Testis (tissue), 2 donors: ENCODE measurements at regions not wholly inside any gene's neighbourhood (a gene's known extent, or its start where the extent isn't known, plus 50 kb on each side); places are given as distances from the start of the nearest gene placed in this dataset.

Experiments
- CTCF ChIP-seq, 3 experiments: fragments of 450-650 bp in 2 of 3; fragments of 200-600 bp in 1 of 3; sonication (generic) in 1 of 3; IDR thresholded peaks; one replicate each; pipeline ENCODE4 v1.5.1; 2016 to 2019; ENCODE audit warnings: antibody characterized with exemption in 3 of 3, mild to moderate bottlenecking in 2 of 3, moderate library complexity in 1 of 3
- POLR2A ChIP-seq: fragments of 450-650 bp; IDR thresholded peaks from one replicate; pipeline ENCODE4 v1.6.1; 2017; ENCODE audit warnings: antibody characterized with exemption, mild to moderate bottlenecking, moderate library complexity

- TF ChIP-seq POLR2A (no peak), CTCF (IDR thresholded peaks at IDR 0.05) (no peak)
Observed at GRCh38 chrY:15594179-15594578, 1069.8 kb downstream of the NLGN4Y start.
